B cell (primary cell): ENCODE measurements at regions not wholly inside any gene's neighbourhood (a gene's known extent, or its start where the extent isn't known, plus 50 kb on each side); places are given as distances from the start of the nearest gene placed in this dataset.
"Not testable (repeated sequence)": the region's sequence is repeated elsewhere in the genome, so short reads cannot be mapped to it uniquely, and the experiment has no call there.

Experiments used
- ATAC-seq: fragments of 200-7000 bp; cut with Tn5 transposase; one replicate; pipeline ENCODE4 v1.10.0; 2021; ENCODE audit warnings: low read depth, mild to moderate bottlenecking, moderate number of reproducible peaks, moderate library complexity
- CTCF ChIA-PET: fragments of 350-600 bp; sonication (Branson Sonifier 250); formaldehyde crosslinking; loops from one replicate; lab custom pipeline; 2021; ENCODE audit warnings: antibody characterized with exemption, inconsistent platforms; lab: Charles Lee
- POLR2A ChIA-PET: fragments of 350-600 bp; sonication (Branson Sonifier 250); formaldehyde crosslinking; loops from one replicate; lab custom pipeline; 2021; ENCODE audit warnings: antibody characterized with exemption; lab: Charles Lee
- DNase-seq: peaks from one replicate; pipeline ENCODE4 v3.0.0; 2013
- H2AFZ ChIP-seq: 2 replicates; pipeline ENCODE4 v1.6.1; 2012; ENCODE audit warnings: mild to moderate bottlenecking, low read depth, low read length; ENCODE audit not compliant: insufficient read depth, poor library complexity, severe bottlenecking
- H3K27ac ChIP-seq, 2 donors: 1 replicate in 1 of 2; 2 replicates in 1 of 2; pipeline ENCODE4 v1.5.1; 2012 to 2013; ENCODE audit warnings: low read length in 2 of 2, mild to moderate bottlenecking in 2 of 2, moderate library complexity in 1 of 2
- H3K27me3 ChIP-seq, 4 experiments: fragments of 200-600 bp in 1 of 4; sonication (generic) in 1 of 4; replicated peaks in 1 of 4; 1 replicate in 2 of 4; 2 replicates in 2 of 4; pipeline versions ENCODE4 v1.6.1 to v1.7.0; 2013 to 2016; ENCODE audit warnings: low read length in 3 of 4, mild to moderate bottlenecking in 2 of 4, mixed read lengths in 1 of 4, moderate library complexity in 1 of 4; ENCODE audit not compliant: insufficient read depth in 4 of 4, control insufficient read depth in 3 of 4; ENCODE audit errors: control extremely low read depth in 1 of 4
- H3K36me3 ChIP-seq, 2 experiments: replicated peaks in 1 of 2; 1 replicate in 1 of 2; 2 replicates in 1 of 2; pipeline versions ENCODE4 v1.6.1 to v1.7.1; 2013; ENCODE audit warnings: low read length in 1 of 2; ENCODE audit not compliant: insufficient read depth in 2 of 2, control insufficient read depth in 1 of 2; ENCODE audit errors: control extremely low read depth in 1 of 2, extremely low read depth in 1 of 2
- H3K4me1 ChIP-seq, 2 donors: fragments of 200-600 bp in 1 of 2; sonication (generic) in 1 of 2; 1 replicate in 1 of 2; 2 replicates in 1 of 2; pipeline versions ENCODE4 v1.5.1 to v1.6.1; 2013 to 2017; ENCODE audit warnings: low read length in 2 of 2; ENCODE audit not compliant: control insufficient read depth in 2 of 2, insufficient read depth in 2 of 2
- H3K4me2 ChIP-seq: replicated peaks from 2 replicates; pipeline ENCODE3; 2012; ENCODE audit warnings: mild to moderate bottlenecking, low read depth, low read length; ENCODE audit not compliant: poor library complexity, severe bottlenecking
- H3K4me3 ChIP-seq, 5 experiments: fragments of 200-600 bp in 1 of 5; sonication (generic) in 1 of 5; 1 replicate in 3 of 5; 2 replicates in 2 of 5; pipeline versions ENCODE4 v1.5.1 to v1.7.0; 2011 to 2016; ENCODE audit warnings: low read length in 4 of 5, mild to moderate bottlenecking in 4 of 5, low read depth in 2 of 5, control low read depth in 1 of 5, moderate library complexity in 1 of 5; ENCODE audit not compliant: insufficient read depth in 1 of 5; ENCODE audit errors: control extremely low read depth in 1 of 5, extremely low read depth in 1 of 5
- H3K79me2 ChIP-seq: fragments of 200-600 bp; sonication (generic); one replicate; pipeline ENCODE4 v1.6.0; 2016; ENCODE audit warnings: low read length; ENCODE audit not compliant: control insufficient read depth, insufficient read depth
- H3K9ac ChIP-seq: fragments of 200-600 bp; sonication (generic); 2 replicates; pipeline ENCODE4 v1.6.1; 2017; ENCODE audit warnings: mild to moderate bottlenecking, low read length, moderate library complexity
- H3K9me3 ChIP-seq, 3 donors: one replicate each; pipeline versions ENCODE4 v1.6.1 to v1.7.1; 2013; ENCODE audit warnings: low read length in 2 of 3; ENCODE audit not compliant: control insufficient read depth in 2 of 3, insufficient read depth in 1 of 3; ENCODE audit errors: control extremely low read depth in 1 of 3
- H4K20me1 ChIP-seq: 2 replicates; pipeline ENCODE4 v1.6.0; 2012; ENCODE audit warnings: mild to moderate bottlenecking, low read length; ENCODE audit not compliant: insufficient read depth, control insufficient read depth, poor library complexity, severe bottlenecking
- H3K27ac Mint-ChIP-seq: one replicate; pipeline ENCODE4 v1.8.0; 2021; ENCODE audit warnings: mixed read lengths
- H3K27me3 Mint-ChIP-seq: one replicate; pipeline ENCODE4 v1.8.0; 2021; ENCODE audit warnings: mixed read lengths
- H3K4me1 Mint-ChIP-seq: one replicate; pipeline ENCODE4 v1.8.0; 2021; ENCODE audit warnings: mixed read lengths
- H3K4me3 Mint-ChIP-seq: one replicate; pipeline ENCODE4 v1.8.0; 2021; ENCODE audit warnings: mixed read lengths
- H3K9me3 Mint-ChIP-seq: one replicate; pipeline ENCODE4 v1.8.0; 2022; ENCODE audit warnings: mixed read lengths; ENCODE audit not compliant: insufficient read depth
- CTCF ChIP-seq: fragments of 200-600 bp; IDR thresholded peaks from one replicate; pipeline ENCODE4 v1.8.0; 2022; ENCODE audit warnings: antibody characterized with exemption, mild to moderate bottlenecking
- EZH2 ChIP-seq: IDR thresholded peaks from 2 replicates; pipeline ENCODE4 v1.6.1; 2012; ENCODE audit warnings: borderline replicate concordance, low read depth, mild to moderate bottlenecking, moderate library complexity, low read length; ENCODE audit not compliant: insufficient read depth, poor library complexity, severe bottlenecking
- WGBS: methylation state at CpG from one replicate; pipeline ENCODE4 v1.1.5; 2013; ENCODE audit warnings: missing lambda C conversion rate; ENCODE audit not compliant: insufficient coverage; 5-methylcytosine and 5-hydroxymethylcytosine counted together
- intact Hi-C: fragments of 100-400 bp; cut with micrococcal nuclease; formaldehyde crosslinking; loops from one replicate; pipeline ENCODE4 v1.10.0; 2022

- intact Hi-C loops, POLR2A ChIA-PET, H3K27me3 ChIP-seq, H3K4me3 ChIP-seq, H4K20me1 ChIP-seq, H3K9me3 ChIP-seq, H3K9me3 Mint-ChIP-seq, H3K27ac Mint-ChIP-seq, H3K79me2 ChIP-seq, H3K4me1 Mint-ChIP-seq, H2AFZ ChIP-seq, H3K9ac ChIP-seq, H3K4me1 ChIP-seq, H3K4me2 ChIP-seq, H3K4me3 Mint-ChIP-seq, CTCF ChIA-PET, H3K27ac ChIP-seq, H3K36me3 ChIP-seq, DNase-seq, ATAC-seq: not testable (repeated sequence)
- WGBS: 92% methylated on average over 2 of the region's 3 CpGs
- peaks cover 32% of the 10 kb centered on the region for H3K27me3 Mint-ChIP-seq
Measured at GRCh38 chr1:101493920-101494319, 257.1 kb downstream of the S1PR1 start.

DNA sequence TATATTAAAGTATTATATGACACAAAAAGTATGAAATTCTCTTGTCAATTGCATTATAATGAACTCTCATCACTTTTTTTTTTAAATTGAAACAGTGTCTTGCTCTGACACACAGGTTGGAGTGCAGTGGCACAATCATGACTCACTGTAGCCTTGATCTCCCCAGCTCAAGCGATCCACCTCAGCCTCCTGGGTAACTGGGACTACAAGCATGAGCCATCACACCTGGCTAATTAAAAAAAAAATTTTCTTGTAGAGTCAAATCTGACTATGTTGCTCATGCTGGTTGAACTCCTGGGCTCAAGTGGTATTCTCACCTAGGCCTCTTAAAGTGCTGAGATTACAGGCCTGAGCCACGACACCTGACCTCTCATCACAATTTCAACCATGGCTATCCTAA is 259.3 kb downstream of the S1PR1 start:
- Histone ChIP-seq H3K9me3 (no peaks in the 10 kb centered on the region), H3K79me2 (no peaks in the 10 kb centered on the region), H3K4me1 (no peaks in the 10 kb centered on the region), H3K27ac (no peak overlapping the region), H3K4me3 (no peak overlapping the region), H3K36me3 (no peaks in the 10 kb centered on the region), H4K20me1 (no peaks in the 10 kb centered on the region), H3K27me3 (no peaks in the 10 kb centered on the region), H3K9ac (no peak overlapping the region), H3K4me2 (no peak overlapping the region), H2AFZ (no peak overlapping the region)
- H3K27me3 Mint-ChIP-seq: peaks cover 37% of the 10 kb centered on the region
- ChIA-PET POLR2A (no interaction called here), CTCF (no interaction called here)
- no CpG with 5 or more reads among the region's 2 CpGs for WGBS
- H3K9me3 Mint-ChIP-seq: no peaks in the 10 kb centered on the region
- no peak overlapping the region for H3K4me3 Mint-ChIP-seq
- no peaks in the 10 kb centered on the region for H3K4me1 Mint-ChIP-seq
- TF ChIP-seq EZH2 (no peak), CTCF (no peak)
- no peak for ATAC-seq
- no peak for DNase-seq
- intact Hi-C loops: no loop called here
- no peak overlapping the region for H3K27ac Mint-ChIP-seq
